ENCODE measurements at regions not wholly inside any gene's neighbourhood (a gene's known extent, or its start where the extent isn't known, plus 50 kb on each side); places are given as distances from the start of the nearest gene placed in this dataset.

DNA sequence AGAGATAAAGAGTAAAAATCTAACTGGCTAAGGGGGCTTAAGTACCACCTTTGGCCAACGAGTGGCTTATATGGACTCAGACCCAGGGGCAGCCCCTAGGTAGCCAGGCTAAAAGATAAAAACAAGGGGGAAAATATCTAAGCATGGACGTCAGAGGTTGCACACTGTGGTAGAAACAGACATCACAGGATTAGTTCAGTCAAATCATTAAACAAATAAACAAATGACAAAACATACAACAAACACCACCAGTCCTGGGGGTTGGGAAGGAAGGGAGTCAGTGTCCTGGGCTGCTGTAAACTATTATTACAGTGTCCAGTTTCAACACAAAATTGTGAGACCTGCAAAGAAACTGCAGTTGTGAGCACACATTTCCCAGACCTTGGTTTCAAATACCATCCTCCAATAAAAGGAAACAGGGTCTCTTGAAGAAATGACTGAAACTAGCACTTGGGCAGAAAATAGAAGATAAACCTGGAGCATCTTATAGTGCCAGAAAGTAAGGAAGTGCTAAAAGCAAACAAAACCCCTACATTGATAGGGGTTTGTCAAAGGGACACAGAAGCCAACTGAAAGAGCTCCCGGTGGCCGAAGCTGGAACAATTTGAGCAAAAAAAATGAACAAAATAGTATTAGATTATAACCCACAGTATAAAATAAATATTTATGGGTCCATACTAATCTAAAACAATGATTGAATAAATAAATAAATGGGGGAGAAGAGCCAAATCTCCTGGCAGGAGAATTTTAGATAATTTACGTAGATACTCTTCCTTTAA lies 154.8 kb upstream of the KLF7 start:
- no peak for TF ChIP-seq GATA3 (IDR thresholded peaks at IDR 0.05; ENCODE audit: low read depth, low read length)
- no peak for TF ChIP-seq GATA2 (IDR thresholded peaks at IDR 0.05; ENCODE audit: low read depth, low read length)
